ENCODE measurements at regions not wholly inside any gene's neighbourhood (a gene's known extent, or its start where the extent isn't known, plus 50 kb on each side); places are given as distances from the start of the nearest gene placed in this dataset.

DNA sequence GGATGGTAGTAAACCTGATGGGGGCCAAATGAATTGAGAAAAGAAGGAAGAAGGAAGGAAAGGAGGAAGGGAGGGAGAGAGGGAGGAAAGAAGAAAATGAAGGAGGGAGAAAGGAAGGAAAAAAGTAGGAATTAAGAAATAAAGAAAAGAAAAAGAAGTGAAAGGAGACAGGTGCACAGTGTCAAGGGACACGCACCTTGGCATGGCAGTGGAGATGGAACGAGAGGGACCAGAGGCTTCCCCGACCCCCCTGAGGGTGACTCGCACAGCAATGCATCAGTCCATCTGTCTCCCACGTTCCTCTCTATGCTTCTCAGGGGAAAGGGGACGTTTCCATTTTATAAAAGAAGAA, 199.6 kb downstream of the CXCL12 start:
- Histone ChIP-seq H3K27me3 (ENCODE audit: control insufficient read depth in 1 of 2, insufficient read depth in 2 of 2, low read length in 2 of 2) (no peaks in the 10 kb centered on the region), H3K4me3 (ENCODE audit: low read depth in 1 of 2, low read length in 2 of 2) (no peak overlapping the region), H3K9me3 (ENCODE audit: control insufficient read depth in 2 of 2, insufficient read depth in 1 of 2, low read depth in 1 of 2, low read length in 1 of 2) (peaks cover 0 to 2% of the 10 kb centered on the region in 2 donors), H3K27ac (ENCODE audit: low read depth in 2 of 2, low read length in 1 of 2) (no peak overlapping the region), H3K36me3 (ENCODE audit: control insufficient read depth in 2 of 2, insufficient read depth in 2 of 2, low read length in 1 of 2) (no peaks in the 10 kb centered on the region), H3K4me1 (ENCODE audit: control insufficient read depth in 2 of 2, insufficient read depth in 2 of 2, low read length in 1 of 2) (no peaks in the 10 kb centered on the region)
- 74 to 76% methylated on average over 6 of the region's 6 CpGs for WGBS, 2 donors

GRCh38 chr10:44184633-44185314, 200.1 kb downstream of the CXCL12 start:
- no peaks in the 10 kb centered on the region for H3K4me1 ChIP-seq (ENCODE audit: control insufficient read depth in 2 of 2, insufficient read depth in 2 of 2, low read length in 1 of 2)
- H3K27ac ChIP-seq (ENCODE audit: low read depth in 2 of 2, low read length in 1 of 2) = no peak overlapping the region
- no peaks in the 10 kb centered on the region for H3K27me3 ChIP-seq (ENCODE audit: control insufficient read depth in 1 of 2, insufficient read depth in 2 of 2, low read length in 2 of 2)
- H3K9me3 ChIP-seq (ENCODE audit: control insufficient read depth in 2 of 2, insufficient read depth in 1 of 2, low read depth in 1 of 2, low read length in 1 of 2) = peaks cover 0 to 2% of the 10 kb centered on the region in 2 donors
- no peak overlapping the region for H3K4me3 ChIP-seq (ENCODE audit: low read depth in 1 of 2, low read length in 2 of 2)
- H3K36me3 ChIP-seq (ENCODE audit: control insufficient read depth in 2 of 2, insufficient read depth in 2 of 2, low read length in 1 of 2) = no peaks in the 10 kb centered on the region
- WGBS, 2 donors = 95 to 98% methylated on average over 7 of the region's 7 CpGs

GRCh38 chr10:44183667-44184632, 200.9 kb downstream of the CXCL12 start:
- H3K9me3 ChIP-seq (ENCODE audit: control insufficient read depth in 2 of 2, insufficient read depth in 1 of 2, low read depth in 1 of 2, low read length in 1 of 2) = peaks cover 0 to 2% of the 10 kb centered on the region in 2 donors
- no peaks in the 10 kb centered on the region for H3K4me1 ChIP-seq (ENCODE audit: control insufficient read depth in 2 of 2, insufficient read depth in 2 of 2, low read length in 1 of 2)
- H3K4me3 ChIP-seq (ENCODE audit: low read depth in 1 of 2, low read length in 2 of 2) = no peak overlapping the region
- no peak overlapping the region for H3K27ac ChIP-seq (ENCODE audit: low read depth in 2 of 2, low read length in 1 of 2)
- H3K36me3 ChIP-seq (ENCODE audit: control insufficient read depth in 2 of 2, insufficient read depth in 2 of 2, low read length in 1 of 2) = no peaks in the 10 kb centered on the region
- H3K27me3 ChIP-seq (ENCODE audit: control insufficient read depth in 1 of 2, insufficient read depth in 2 of 2, low read length in 2 of 2) = no peaks in the 10 kb centered on the region
- WGBS, 2 donors = 79% methylated on average over 8 of the region's 8 CpGs

DNA sequence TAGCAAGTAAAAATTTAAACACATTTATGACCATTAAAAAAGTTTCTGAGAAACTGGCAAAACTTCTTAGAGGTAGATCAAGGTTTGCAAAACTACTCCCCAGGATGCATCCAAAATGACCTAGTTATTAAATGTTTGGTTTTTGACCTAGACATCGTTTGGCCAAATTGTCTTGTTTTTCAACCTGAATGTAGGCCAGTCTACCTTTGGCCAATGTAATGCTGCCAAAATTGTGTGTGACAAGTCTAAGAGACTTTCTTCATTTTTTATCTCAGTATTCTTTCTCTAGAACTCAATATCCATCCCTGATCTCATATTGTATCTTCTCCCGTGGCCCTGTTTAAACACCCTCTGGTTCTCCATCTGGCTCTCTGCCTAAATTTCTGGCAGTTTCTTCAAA, 202.0 kb downstream of the CXCL12 start:
- peaks cover 0 to 2% of the 10 kb centered on the region in 2 donors for H3K9me3 ChIP-seq (ENCODE audit: control insufficient read depth in 2 of 2, insufficient read depth in 1 of 2, low read depth in 1 of 2, low read length in 1 of 2)
- H3K27me3 ChIP-seq (ENCODE audit: control insufficient read depth in 1 of 2, insufficient read depth in 2 of 2, low read length in 2 of 2) = no peaks in the 10 kb centered on the region
- H3K4me1 ChIP-seq (ENCODE audit: control insufficient read depth in 2 of 2, insufficient read depth in 2 of 2, low read length in 1 of 2) = no peaks in the 10 kb centered on the region
- no peaks in the 10 kb centered on the region for H3K36me3 ChIP-seq (ENCODE audit: control insufficient read depth in 2 of 2, insufficient read depth in 2 of 2, low read length in 1 of 2)
- no peak overlapping the region for H3K4me3 ChIP-seq (ENCODE audit: low read depth in 1 of 2, low read length in 2 of 2)
- 64 to 68% methylated on average over 2 of the region's 2 CpGs for WGBS, 2 donors
- H3K27ac ChIP-seq (ENCODE audit: low read depth in 2 of 2, low read length in 1 of 2) = no peak overlapping the region

- H3K4me3 ChIP-seq (ENCODE audit: low read depth in 1 of 2, low read length in 2 of 2) = no peak overlapping the region
- peaks cover 0 to 2% of the 10 kb centered on the region in 2 donors for H3K9me3 ChIP-seq (ENCODE audit: control insufficient read depth in 2 of 2, insufficient read depth in 1 of 2, low read depth in 1 of 2, low read length in 1 of 2)
- WGBS, 2 donors = 75 to 81% methylated on average over 10 of the region's 10 CpGs
- H3K36me3 ChIP-seq (ENCODE audit: control insufficient read depth in 2 of 2, insufficient read depth in 2 of 2, low read length in 1 of 2) = no peaks in the 10 kb centered on the region
- H3K4me1 ChIP-seq (ENCODE audit: control insufficient read depth in 2 of 2, insufficient read depth in 2 of 2, low read length in 1 of 2) = no peaks in the 10 kb centered on the region
- H3K27ac ChIP-seq (ENCODE audit: low read depth in 2 of 2, low read length in 1 of 2) = no peak overlapping the region
- H3K27me3 ChIP-seq (ENCODE audit: control insufficient read depth in 1 of 2, insufficient read depth in 2 of 2, low read length in 2 of 2) = no peaks in the 10 kb centered on the region
Observed at GRCh38 chr10:44180321-44181168, 204.4 kb downstream of the CXCL12 start.

DNA sequence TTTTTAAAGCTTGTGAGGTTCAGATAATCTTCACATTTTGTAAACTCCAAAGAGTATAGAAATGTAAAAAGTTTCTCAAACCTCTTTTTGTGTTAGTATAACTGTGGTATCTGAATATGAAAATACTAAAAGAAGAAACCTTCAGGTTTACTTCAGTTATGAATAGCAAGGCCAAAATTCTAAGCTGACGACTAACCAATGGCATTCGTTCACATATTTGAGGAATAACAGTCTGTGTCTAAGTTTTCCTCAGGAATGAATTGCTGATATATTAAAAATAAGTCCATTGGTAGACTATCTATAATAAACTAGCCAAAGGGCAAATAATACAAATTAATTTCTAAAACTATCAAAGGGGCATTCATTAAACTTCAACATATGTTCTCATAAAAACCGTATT, 206.0 kb downstream of the CXCL12 start:
- H3K27ac ChIP-seq (ENCODE audit: low read depth in 2 of 2, low read length in 1 of 2) = no peak overlapping the region
- no peaks in the 10 kb centered on the region for H3K36me3 ChIP-seq (ENCODE audit: control insufficient read depth in 2 of 2, insufficient read depth in 2 of 2, low read length in 1 of 2)
- no peaks in the 10 kb centered on the region for H3K4me1 ChIP-seq (ENCODE audit: control insufficient read depth in 2 of 2, insufficient read depth in 2 of 2, low read length in 1 of 2)
- no peak overlapping the region for H3K4me3 ChIP-seq (ENCODE audit: low read depth in 1 of 2, low read length in 2 of 2)
- 86 to 90% methylated on average over 3 of the region's 3 CpGs for WGBS, 2 donors
- H3K9me3 ChIP-seq (ENCODE audit: control insufficient read depth in 2 of 2, insufficient read depth in 1 of 2, low read depth in 1 of 2, low read length in 1 of 2) = no peaks in the 10 kb centered on the region
- H3K27me3 ChIP-seq (ENCODE audit: control insufficient read depth in 1 of 2, insufficient read depth in 2 of 2, low read length in 2 of 2) = no peaks in the 10 kb centered on the region

- 84 to 86% methylated on average over 3 of the region's 3 CpGs for WGBS, 2 donors
- H3K27me3 ChIP-seq (ENCODE audit: control insufficient read depth in 1 of 2, insufficient read depth in 2 of 2, low read length in 2 of 2) = no peaks in the 10 kb centered on the region
- no peaks in the 10 kb centered on the region for H3K9me3 ChIP-seq (ENCODE audit: control insufficient read depth in 2 of 2, insufficient read depth in 1 of 2, low read depth in 1 of 2, low read length in 1 of 2)
- no peak overlapping the region for H3K4me3 ChIP-seq (ENCODE audit: low read depth in 1 of 2, low read length in 2 of 2)
- no peaks in the 10 kb centered on the region for H3K4me1 ChIP-seq (ENCODE audit: control insufficient read depth in 2 of 2, insufficient read depth in 2 of 2, low read length in 1 of 2)
- no peaks in the 10 kb centered on the region for H3K36me3 ChIP-seq (ENCODE audit: control insufficient read depth in 2 of 2, insufficient read depth in 2 of 2, low read length in 1 of 2)
- H3K27ac ChIP-seq (ENCODE audit: low read depth in 2 of 2, low read length in 1 of 2) = no peak overlapping the region
Observed at GRCh38 chr10:44178281-44178680, 206.6 kb downstream of the CXCL12 start.

- Histone ChIP-seq H3K9me3 (ENCODE audit: control insufficient read depth in 2 of 2, insufficient read depth in 1 of 2, low read depth in 1 of 2, low read length in 1 of 2) (no peaks in the 10 kb centered on the region), H3K4me1 (ENCODE audit: control insufficient read depth in 2 of 2, insufficient read depth in 2 of 2, low read length in 1 of 2) (no peaks in the 10 kb centered on the region), H3K27ac (ENCODE audit: low read depth in 2 of 2, low read length in 1 of 2) (no peak overlapping the region), H3K27me3 (ENCODE audit: control insufficient read depth in 1 of 2, insufficient read depth in 2 of 2, low read length in 2 of 2) (no peaks in the 10 kb centered on the region), H3K36me3 (ENCODE audit: control insufficient read depth in 2 of 2, insufficient read depth in 2 of 2, low read length in 1 of 2) (no peaks in the 10 kb centered on the region), H3K4me3 (ENCODE audit: low read depth in 1 of 2, low read length in 2 of 2) (no peak overlapping the region)
- 82 to 91% methylated on average over 7 of the region's 7 CpGs for WGBS, 2 donors
Observed at GRCh38 chr10:44177610-44178009, 207.3 kb downstream of the CXCL12 start.

DNA sequence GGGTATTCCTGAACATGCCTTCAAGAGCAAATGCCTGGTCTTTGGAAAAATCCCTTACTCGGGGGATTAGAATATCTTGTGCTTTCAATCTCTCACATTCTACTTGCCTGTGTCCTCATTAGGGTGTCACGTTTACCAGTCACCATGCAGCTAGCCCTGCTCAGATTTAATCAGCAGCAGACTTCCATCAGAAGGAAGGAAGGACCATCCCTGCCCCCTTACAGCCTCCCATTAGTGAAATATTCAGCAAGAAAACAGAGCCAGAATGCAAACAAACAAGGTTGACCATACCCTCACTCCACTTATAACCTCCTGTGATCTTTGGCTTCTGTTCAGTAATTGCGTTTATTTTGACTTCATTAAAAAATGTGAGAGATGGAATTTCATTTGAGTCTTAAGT, 208.6 kb downstream of the CXCL12 start:
- WGBS, 2 donors = 53 to 60% methylated on average over 3 of the region's 3 CpGs
- Histone ChIP-seq H3K36me3 (ENCODE audit: control insufficient read depth in 2 of 2, insufficient read depth in 2 of 2, low read length in 1 of 2) (no peaks in the 10 kb centered on the region), H3K9me3 (ENCODE audit: control insufficient read depth in 2 of 2, insufficient read depth in 1 of 2, low read depth in 1 of 2, low read length in 1 of 2) (no peaks in the 10 kb centered on the region), H3K27me3 (ENCODE audit: control insufficient read depth in 1 of 2, insufficient read depth in 2 of 2, low read length in 2 of 2) (no peaks in the 10 kb centered on the region), H3K27ac (ENCODE audit: low read depth in 2 of 2, low read length in 1 of 2) (no peak overlapping the region), H3K4me1 (ENCODE audit: control insufficient read depth in 2 of 2, insufficient read depth in 2 of 2, low read length in 1 of 2) (no peaks in the 10 kb centered on the region), H3K4me3 (ENCODE audit: low read depth in 1 of 2, low read length in 2 of 2) (no peak overlapping the region)
